Adrenal gland (tissue), 9 donors: ENCODE measurements at regions not wholly inside any gene's neighbourhood (a gene's known extent, or its start where the extent isn't known, plus 50 kb on each side); places are given as distances from the start of the nearest gene placed in this dataset.

Experiments
- DNase-seq, 7 donors: peaks; one replicate each; pipeline ENCODE4 v3.0.0-alpha.2; 2019 to 2020
- H3K27ac ChIP-seq, 5 donors: fragments of 200-600 bp; sonication (generic) in 4 of 5; 1 replicate in 3 of 5; 2 replicates in 2 of 5; pipeline versions ENCODE4 v1.5.1 to v1.8.0; 2016 to 2020; ENCODE audit warnings: mild to moderate bottlenecking in 1 of 5
- H3K27me3 ChIP-seq: fragments of 200-600 bp; 2 replicates; pipeline ENCODE4 v1.8.0; 2021
- H3K36me3 ChIP-seq, 2 donors: fragments of 200-600 bp; replicated peaks in 1 of 2; 1 replicate in 1 of 2; 2 replicates in 1 of 2; pipeline versions ENCODE4 v1.5.1 to v1.8.0; 2018 to 2022
- H3K4me1 ChIP-seq, 2 donors: fragments of 200-600 bp; replicated peaks in 1 of 2; 1 replicate in 1 of 2; 2 replicates in 1 of 2; pipeline versions ENCODE4 v1.5.1 to v1.8.0; 2018 to 2021
- H3K4me3 ChIP-seq, 4 donors: fragments of 200-600 bp; sonication (generic) in 3 of 4; one replicate each; pipeline ENCODE4 v1.5.1; 2016 to 2018
- H3K9me3 ChIP-seq, 3 donors: fragments of 200-600 bp; sonication (generic) in 1 of 3; replicated peaks in 1 of 3; 1 replicate in 2 of 3; 2 replicates in 1 of 3; pipeline versions ENCODE4 v1.5.1 to v1.8.0; 2016 to 2021
- POLR2A ChIP-seq, 2 donors: fragments of 450-650 bp; IDR thresholded peaks; one replicate each; pipeline ENCODE4 v1.6.1; 2017; ENCODE audit warnings: antibody characterized with exemption in 2 of 2, mild to moderate bottlenecking in 2 of 2, moderate library complexity in 1 of 2
- WGBS, 4 donors: extraction: QIAGEN DNeasy Blood & Tissue Kit in 2 of 4; methylation state at CpG; one replicate each; pipeline versions ENCODE4 v1.1.5 to v1.1.7; 2013 to 2017; 5-methylcytosine and 5-hydroxymethylcytosine counted together
- intact Hi-C, 2 donors: fragments of 100-400 bp; cut with DNase I; formaldehyde crosslinking; loops; one replicate each; pipeline versions ENCODE4 v1.14.1 to v1.15.0; 2022 to 2023
- TF ChIP-seq, protein P1 (sequence below), 6 experiments: fragments of 450-650 bp in 4 of 6; fragments of 200-600 bp in 2 of 6; sonication (generic) in 1 of 6; IDR thresholded peaks; 1 replicate in 5 of 6; 2 replicates in 1 of 6; pipeline versions ENCODE4 v1.5.1 to v1.8.0; 2016 to 2021; ENCODE audit warnings: antibody characterized with exemption in 6 of 6, mild to moderate bottlenecking in 2 of 6, moderate library complexity in 1 of 6
- donor health status: healthy with polysubstance abuse.
- donor health status: Bipolar disorder and iron deficiency.
- donor health status: DM: yes; HTN: yes; CAD: no.
- donor health status: DM: no; HTN: no; CAD: no.
- donor health status: DM: no; HTN: no; CAD: no.

DNA sequence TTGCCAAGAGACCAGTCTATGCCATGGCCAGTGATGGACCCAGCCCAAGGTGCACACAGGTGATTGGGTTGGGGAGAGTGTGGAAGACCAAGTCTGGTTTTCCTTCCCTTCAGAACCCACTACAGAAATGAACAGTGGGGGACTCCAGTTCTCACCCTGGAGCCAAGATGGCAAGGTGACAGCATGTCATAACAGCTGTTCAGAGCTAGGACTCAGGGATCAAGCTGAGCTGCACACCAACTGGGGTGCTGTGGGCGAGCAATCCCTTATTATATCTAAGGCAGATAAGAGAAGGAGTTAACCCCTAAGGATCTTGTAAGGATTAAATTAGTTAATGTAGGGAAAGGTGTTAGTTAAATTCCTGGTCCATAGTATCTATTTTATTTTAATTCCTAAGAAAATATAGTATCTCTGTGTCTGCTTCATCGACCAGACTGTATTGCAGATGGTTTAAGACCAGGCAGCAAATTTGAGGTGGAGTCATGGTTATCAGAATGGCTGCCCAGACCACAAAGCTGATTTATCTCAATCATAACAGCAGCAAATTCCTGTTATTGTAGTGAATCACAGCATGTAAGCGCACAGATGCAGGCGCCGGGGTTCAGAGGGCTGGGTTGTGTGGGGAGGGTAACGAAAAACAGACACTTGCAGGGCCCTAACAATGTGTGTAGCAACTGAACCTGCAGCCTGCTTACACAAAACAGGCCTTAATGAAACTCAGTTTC, 208.7 kb upstream of the ZNF32 start:
- H3K4me3 ChIP-seq, result no peak overlapping the region
- H3K9me3 ChIP-seq, result no peaks in the 10 kb centered on the region
- no peak overlapping the region for H3K27ac ChIP-seq
- 54 to 73% (median 62%) methylated on average over 6 of the region's 6 CpGs for WGBS, 4 donors
- no peaks in the 10 kb centered on the region for H3K36me3 ChIP-seq
- no peaks in the 10 kb centered on the region for H3K4me1 ChIP-seq
- H3K27me3 ChIP-seq, result no peaks in the 10 kb centered on the region
- no peak for TF ChIP-seq POLR2A (IDR thresholded peaks at IDR 0.05)
- TF ChIP-seq, protein P1, sequence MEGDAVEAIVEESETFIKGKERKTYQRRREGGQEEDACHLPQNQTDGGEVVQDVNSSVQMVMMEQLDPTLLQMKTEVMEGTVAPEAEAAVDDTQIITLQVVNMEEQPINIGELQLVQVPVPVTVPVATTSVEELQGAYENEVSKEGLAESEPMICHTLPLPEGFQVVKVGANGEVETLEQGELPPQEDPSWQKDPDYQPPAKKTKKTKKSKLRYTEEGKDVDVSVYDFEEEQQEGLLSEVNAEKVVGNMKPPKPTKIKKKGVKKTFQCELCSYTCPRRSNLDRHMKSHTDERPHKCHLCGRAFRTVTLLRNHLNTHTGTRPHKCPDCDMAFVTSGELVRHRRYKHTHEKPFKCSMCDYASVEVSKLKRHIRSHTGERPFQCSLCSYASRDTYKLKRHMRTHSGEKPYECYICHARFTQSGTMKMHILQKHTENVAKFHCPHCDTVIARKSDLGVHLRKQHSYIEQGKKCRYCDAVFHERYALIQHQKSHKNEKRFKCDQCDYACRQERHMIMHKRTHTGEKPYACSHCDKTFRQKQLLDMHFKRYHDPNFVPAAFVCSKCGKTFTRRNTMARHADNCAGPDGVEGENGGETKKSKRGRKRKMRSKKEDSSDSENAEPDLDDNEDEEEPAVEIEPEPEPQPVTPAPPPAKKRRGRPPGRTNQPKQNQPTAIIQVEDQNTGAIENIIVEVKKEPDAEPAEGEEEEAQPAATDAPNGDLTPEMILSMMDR (IDR thresholded peaks at IDR 0.05), result no peak
- no peak for DNase-seq
- intact Hi-C loops, result no loop called here

DNA sequence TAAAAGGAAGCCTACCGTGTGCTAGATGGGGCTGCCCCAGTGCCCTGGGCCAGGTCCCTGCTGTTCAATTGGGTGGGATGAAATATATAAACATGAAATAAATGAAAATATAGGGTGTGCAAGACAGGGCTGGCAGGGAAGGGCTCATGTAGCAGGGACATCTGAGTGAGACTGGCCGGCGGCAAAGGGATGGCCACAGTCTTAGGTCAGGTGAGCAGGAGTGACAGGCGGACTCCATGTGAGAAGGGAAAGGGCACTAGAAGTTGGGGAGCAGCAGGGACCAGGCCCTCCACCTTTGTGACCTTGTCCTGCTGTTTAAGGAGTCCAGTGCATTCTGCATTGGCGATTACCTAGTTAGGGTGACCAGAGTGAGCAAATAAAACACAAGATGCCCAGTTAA, 207.6 kb upstream of the ZNF32 start:
- intact Hi-C loops, result no loop called here
- no peak for DNase-seq

DNA sequence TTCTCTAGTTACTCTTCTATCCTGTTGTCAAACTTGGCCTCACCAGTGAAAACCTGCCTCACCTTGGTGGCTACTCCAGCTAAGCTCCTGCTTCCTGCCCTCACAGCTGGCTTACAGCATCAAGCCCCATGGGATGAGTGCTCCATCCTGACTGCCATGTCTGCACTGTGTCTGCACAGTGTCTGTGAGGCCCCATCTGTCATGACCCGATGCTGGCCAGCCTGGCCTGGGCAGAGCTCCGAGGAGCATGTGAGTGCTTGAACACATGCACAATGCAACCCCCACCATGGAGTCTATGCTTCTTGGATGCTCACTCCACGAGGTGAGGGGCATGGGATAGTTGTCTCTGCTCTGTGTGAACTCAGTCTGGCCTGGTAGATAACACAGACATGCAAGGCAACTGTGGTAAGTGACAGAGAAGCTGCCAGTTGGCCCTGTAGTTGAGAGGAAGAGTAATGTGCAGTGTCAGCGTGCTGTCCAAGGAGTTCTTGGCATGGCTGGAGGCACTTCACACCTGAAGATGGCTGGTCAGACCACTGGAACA, 207.1 kb upstream of the ZNF32 start:
- Histone ChIP-seq H3K4me3 (no peak overlapping the region), H3K9me3 (no peaks in the 10 kb centered on the region), H3K36me3 (no peaks in the 10 kb centered on the region), H3K4me1 (no peaks in the 10 kb centered on the region), H3K27me3 (no peaks in the 10 kb centered on the region), H3K27ac (no peak overlapping the region)
- no peak for TF ChIP-seq POLR2A (IDR thresholded peaks at IDR 0.05)
- TF ChIP-seq, protein P1 (IDR thresholded peaks at IDR 0.05), result no peak
- intact Hi-C loops, result no loop called here
- no peak for DNase-seq
- 59 to 75% (median 67%) methylated on average over 3 to 4 of the region's 4 CpGs for WGBS, 4 donors

More for the DNA sequence above, 207.6 kb upstream of the ZNF32 start:
- Histone ChIP-seq H3K36me3 (no peaks in the 10 kb centered on the region), H3K9me3 (no peaks in the 10 kb centered on the region), H3K4me3 (no peak overlapping the region), H3K4me1 (no peaks in the 10 kb centered on the region), H3K27me3 (no peaks in the 10 kb centered on the region), H3K27ac (no peak overlapping the region)
- TF ChIP-seq, protein P1 (IDR thresholded peaks at IDR 0.05), result no peak
- TF ChIP-seq POLR2A (IDR thresholded peaks at IDR 0.05), result no peak
- WGBS, 4 donors, result 86 to 94% (median 90%) methylated on average over 5 of the region's 5 CpGs

DNA sequence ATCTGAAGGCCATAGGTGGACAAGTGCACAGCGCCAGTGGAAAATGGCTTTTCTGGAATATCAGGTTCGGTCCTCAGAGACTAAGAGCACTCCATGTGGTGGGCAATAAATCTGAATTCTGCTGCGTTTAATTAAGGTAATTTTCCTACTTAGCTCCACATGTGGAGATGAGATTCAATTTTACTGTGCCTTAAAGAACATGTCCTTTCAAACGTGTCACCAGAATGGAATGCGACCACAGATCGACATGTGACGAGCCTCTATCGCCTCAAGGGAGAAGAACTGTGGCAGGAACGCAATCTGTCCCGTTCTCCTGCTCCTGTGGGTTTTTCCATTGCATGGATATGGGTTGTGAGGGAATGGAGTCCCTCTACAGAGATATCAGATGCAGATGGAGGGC, 205.3 kb upstream of the ZNF32 start:
- TF ChIP-seq, protein P1 (IDR thresholded peaks at IDR 0.05), result no peak
- no peak for TF ChIP-seq POLR2A (IDR thresholded peaks at IDR 0.05)
- WGBS, 4 donors, result 79 to 90% (median 83%) methylated on average over 10 of the region's 10 CpGs
- intact Hi-C loops, result no loop called here
- Histone ChIP-seq H3K36me3 (no peaks in the 10 kb centered on the region), H3K4me1 (no peaks in the 10 kb centered on the region), H3K27ac (no peak overlapping the region), H3K27me3 (no peaks in the 10 kb centered on the region), H3K4me3 (no peak overlapping the region), H3K9me3 (no peaks in the 10 kb centered on the region)
- DNase-seq, result no peak
